GM18507 (cell line): ENCODE measurements at regions not wholly inside any gene's neighbourhood (a gene's known extent, or its start where the extent isn't known, plus 50 kb on each side); places are given as distances from the start of the nearest gene placed in this dataset.

ENCODE experiments used
- DNase-seq: peaks from one replicate; pipeline ENCODE4 v3.0.0; 2011; ENCODE audit warnings: low read depth; ENCODE audit not compliant: insufficient read length; ENCODE audit errors: extremely low spot score
- FAIRE-seq: peaks from 2 replicates; lab custom pipeline; 2011; peaks lifted over from hg19 to GRCh38; lab: Jason Lieb, UNC

GRCh38 chr6:148200781-148201180 is 141.9 kb upstream of the SASH1 start:
- DNase-seq (no peak), FAIRE-seq (no peak)

- DNase-seq (no peak), FAIRE-seq (no peak)
These were observed 139.2 kb upstream of the SASH1 start for GRCh38 chr6:148203281-148203925.

- DNase-seq (peak; percentile 49), FAIRE-seq (peak; percentile 92)
These were observed 138.7 kb upstream of the SASH1 start for GRCh38 chr6:148203970-148204369.

- FAIRE-seq (no peak), DNase-seq (no peak)
These were observed 134.3 kb upstream of the SASH1 start for GRCh38 chr6:148208298-148208697.

- no peak for DNase-seq
- FAIRE-seq: no peak
These were observed 130.8 kb upstream of the SASH1 start for GRCh38 chr6:148211777-148212324.

GRCh38 chr6:148212366-148212765 is 130.3 kb upstream of the SASH1 start:
- FAIRE-seq (no peak), DNase-seq (no peak)

GRCh38 chr6:148213366-148213765 is 129.3 kb upstream of the SASH1 start:
- DNase-seq: no peak
- no peak for FAIRE-seq

GRCh38 chr6:148214667-148215066 is 128.0 kb upstream of the SASH1 start:
- FAIRE-seq (no peak), DNase-seq (no peak)

- DNase-seq: no peak
- FAIRE-seq: no peak
These were observed 125.6 kb upstream of the SASH1 start for GRCh38 chr6:148217051-148217450.

GRCh38 chr6:148217921-148218320 is 124.7 kb upstream of the SASH1 start:
- FAIRE-seq (no peak), DNase-seq (no peak)

GRCh38 chr6:148218542-148219258 is 123.9 kb upstream of the SASH1 start:
- FAIRE-seq (no peak), DNase-seq (no peak)

GRCh38 chr6:148221196-148221979 is 121.2 kb upstream of the SASH1 start:
- no peak for FAIRE-seq

GRCh38 chr6:148222376-148222775 is 120.3 kb upstream of the SASH1 start:
- FAIRE-seq (no peak), DNase-seq (no peak)

More at GRCh38 chr6:148221196-148221979, 121.2 kb upstream of the SASH1 start:
- DNase-seq: no peak

GRCh38 chr6:148222846-148223245 is 119.8 kb upstream of the SASH1 start:
- FAIRE-seq: no peak
- DNase-seq: no peak

- FAIRE-seq: no peak
- no peak for DNase-seq
These were observed 119.2 kb upstream of the SASH1 start for GRCh38 chr6:148223424-148223842.

GRCh38 chr6:148225871-148226270 is 116.8 kb upstream of the SASH1 start:
- no peak for DNase-seq

GRCh38 chr6:148226284-148226683 is 116.4 kb upstream of the SASH1 start:
- DNase-seq: no peak
- no peak for FAIRE-seq

More at GRCh38 chr6:148225871-148226270, 116.8 kb upstream of the SASH1 start:
- no peak for FAIRE-seq

GRCh38 chr6:148231572-148231971 is 111.1 kb upstream of the SASH1 start:
- no peak for DNase-seq
- no peak for FAIRE-seq

- FAIRE-seq (no peak), DNase-seq (no peak)
These were observed 107.2 kb upstream of the SASH1 start for GRCh38 chr6:148235446-148235845.

- no peak for FAIRE-seq
- DNase-seq: no peak
These were observed 103.9 kb upstream of the SASH1 start for GRCh38 chr6:148238713-148239112.
